H1 (cell line): ENCODE measurements at regions not wholly inside any gene's neighbourhood (a gene's known extent, or its start where the extent isn't known, plus 50 kb on each side); places are given as distances from the start of the nearest gene placed in this dataset.

ENCODE experiments used
- ASH2L ChIP-seq: fragments of 200-600, 300-600 bp; sonication (generic); IDR thresholded peaks from one replicate; pipeline ENCODE4 v1.7.1; 2017; ENCODE audit warnings: low read length
- ATF2 ChIP-seq: IDR thresholded peaks from 2 replicates; pipeline ENCODE4 v1.6.1; 2012; ENCODE audit warnings: low read length, inconsistent platforms
- BACH1 ChIP-seq: IDR thresholded peaks from 2 replicates; pipeline ENCODE4 v1.6.1; 2012; ENCODE audit warnings: low read length, improper control_type of control experiment
- CEBPB ChIP-seq: IDR thresholded peaks from 2 replicates; pipeline ENCODE4 v1.6.1; 2012; ENCODE audit warnings: low read depth, low read length
- CTCF ChIP-seq, 3 experiments: IDR thresholded peaks; 1 replicate in 2 of 3; 2 replicates in 1 of 3; pipeline versions ENCODE4 v1.5.1 to v1.6.1; 2011; ENCODE audit warnings: low read length in 3 of 3, mild to moderate bottlenecking in 3 of 3, inconsistent platforms in 2 of 3, low read depth in 1 of 3, moderate library complexity in 1 of 3; ENCODE audit not compliant: insufficient read depth in 1 of 3; ENCODE audit errors: control extremely low read depth in 1 of 3
- EGR1 ChIP-seq: IDR thresholded peaks from 2 replicates; pipeline ENCODE4 v1.6.1; 2011; ENCODE audit warnings: low read depth, low read length, borderline replicate concordance
- GABPA ChIP-seq: IDR thresholded peaks from 2 replicates; pipeline ENCODE4 v1.6.1; 2011; ENCODE audit warnings: mild to moderate bottlenecking, low read length, moderate library complexity, borderline replicate concordance; ENCODE audit not compliant: insufficient read depth
- KDM4A ChIP-seq: IDR thresholded peaks from one replicate; pipeline ENCODE4 v1.7.1; 2012; ENCODE audit warnings: low read depth, mild to moderate bottlenecking, moderate library complexity, low read length, inconsistent platforms; ENCODE audit not compliant: severe bottlenecking
- POLR2A ChIP-seq, 2 experiments: IDR thresholded peaks; 1 replicate in 1 of 2; 2 replicates in 1 of 2; pipeline ENCODE4 v1.6.1; 2011; ENCODE audit warnings: low read depth in 2 of 2, low read length in 2 of 2, mild to moderate bottlenecking in 2 of 2; ENCODE audit errors: control extremely low read depth in 1 of 2
- POLR2AphosphoS5 ChIP-seq: IDR thresholded peaks from 2 replicates; pipeline ENCODE4 v1.6.1; 2011; ENCODE audit warnings: low read depth, low read length
- POU5F1 ChIP-seq: IDR thresholded peaks from 2 replicates; pipeline ENCODE4 v1.6.1; 2011; ENCODE audit warnings: low read depth, mild to moderate bottlenecking, low read length, moderate library complexity
- RAD21 ChIP-seq, 2 experiments: IDR thresholded peaks in 1 of 2; conservative IDR thresholded peaks in 1 of 2; 2 replicates each; pipeline ENCODE4 v1.6.1; 2011; ENCODE audit warnings: low read depth in 2 of 2, low read length in 2 of 2, improper control_type of control experiment in 1 of 2, inconsistent platforms in 1 of 2, mild to moderate bottlenecking in 1 of 2, moderate library complexity in 1 of 2
- RBBP5 ChIP-seq: IDR thresholded peaks from 2 replicates; pipeline ENCODE4 v1.7.1; 2012; ENCODE audit warnings: low read depth, mild to moderate bottlenecking, inconsistent platforms, low read length, moderate library complexity, borderline replicate concordance
- RNF2 ChIP-seq: fragments of 200-900, 300-1000 bp; sonication (generic); IDR thresholded peaks from 2 replicates; pipeline ENCODE4 v1.7.1; 2016; ENCODE audit warnings: borderline replicate concordance, low read depth, mild to moderate bottlenecking, antibody characterized with exemption, low read length; ENCODE audit not compliant: poor library complexity, severe bottlenecking; ENCODE audit errors: missing control alignments
- SAP30 ChIP-seq: fragments of 300-600 bp; sonication (generic); IDR thresholded peaks from 2 replicates; pipeline ENCODE4 v1.7.1; 2012; ENCODE audit warnings: low read length, moderate library complexity, mild to moderate bottlenecking, inconsistent platforms; ENCODE audit not compliant: insufficient read depth, insufficient replicate concordance
- SUZ12 ChIP-seq: fragments of 200-600 bp; sonication (generic); IDR thresholded peaks from 2 replicates; pipeline ENCODE4 v1.6.1; 2012; ENCODE audit warnings: mild to moderate bottlenecking, inconsistent platforms, low read length, moderate library complexity, mixed read lengths
- TAF7 ChIP-seq: optimal IDR thresholded peaks from 2 replicates; pipeline ENCODE3; 2011; ENCODE audit warnings: low read depth, mild to moderate bottlenecking, inconsistent platforms, low read length, moderate library complexity, borderline replicate concordance
- YY1 ChIP-seq: IDR thresholded peaks from 2 replicates; pipeline ENCODE4 v1.6.1; 2011; ENCODE audit warnings: low read depth, mild to moderate bottlenecking, low read length

DNA sequence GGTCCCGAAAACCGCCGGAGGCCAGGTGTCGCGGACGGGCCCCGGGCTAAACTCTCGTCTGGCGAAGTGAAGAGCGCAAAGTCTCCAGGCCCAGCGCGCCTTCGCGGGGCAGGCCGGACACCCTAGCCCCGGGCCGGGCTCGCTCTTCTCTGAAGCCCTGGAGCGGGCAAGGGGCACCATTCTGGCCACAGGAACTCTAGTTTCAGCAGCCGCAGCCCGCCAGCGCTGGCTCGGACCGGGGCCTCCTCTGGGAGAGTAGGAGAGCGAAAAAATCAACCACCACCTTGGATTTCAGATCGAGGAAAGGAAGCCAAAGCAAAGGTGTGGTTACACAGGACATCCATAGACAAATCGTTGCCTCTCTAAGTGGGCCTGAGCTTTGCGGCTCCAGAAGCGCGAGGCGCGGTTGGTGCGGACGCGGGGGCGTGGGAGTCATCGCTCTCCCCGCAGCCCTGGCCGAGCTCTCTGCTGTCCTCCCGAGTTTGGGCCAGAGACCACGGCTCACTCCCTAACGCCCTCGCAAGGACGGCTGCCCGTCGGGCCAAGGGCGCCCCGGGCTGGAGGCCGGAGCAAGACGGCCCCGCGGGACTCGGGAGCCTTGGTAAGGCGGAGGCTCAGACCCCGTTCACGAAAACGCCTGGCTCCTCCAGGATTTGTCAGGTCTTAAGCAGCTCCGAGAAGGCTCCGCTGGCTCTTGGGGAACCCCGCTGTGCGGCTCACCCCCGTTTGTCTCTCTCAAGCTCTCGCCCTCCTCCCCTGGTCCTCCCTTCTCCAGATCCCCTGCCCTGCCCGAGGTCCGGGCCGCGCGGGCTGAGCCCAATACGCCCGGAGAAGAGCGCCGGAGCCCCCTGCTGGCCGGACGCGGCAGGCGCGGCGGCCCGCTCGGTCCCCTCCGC lies 132.9 kb upstream of the DPYD start (continued):
- no peak for TF ChIP-seq ATF2
- no peak for TF ChIP-seq BACH1
- peak; percentile 73 to 84 (median 76) for TF ChIP-seq CTCF (IDR thresholded peaks at IDR 0.05; ENCODE audit: control extremely low read depth in 1 of 3, insufficient read depth in 1 of 3, low read depth in 1 of 3, low read length in 3 of 3)
- TF ChIP-seq TAF7, result no peak
- TF ChIP-seq SUZ12, result peak; percentile 17; the same call in 1 of the 2 replicates
- TF ChIP-seq CEBPB, result no peak
- peak; percentile 50; the same call in 1 of the 2 replicates for TF ChIP-seq RBBP5
- TF ChIP-seq KDM4A, result peak; percentile 95
- no peak; the same call in 1 of the 2 replicates for TF ChIP-seq YY1
- no peak for TF ChIP-seq POLR2AphosphoS5
- TF ChIP-seq POLR2A (IDR thresholded peaks at IDR 0.05; ENCODE audit: control extremely low read depth in 1 of 2, low read depth in 2 of 2, low read length in 2 of 2), result 0 out of 3 replicates have a peak, but pooled peaks of 1 of the 2 experiments have one; percentile 24
- TF ChIP-seq EGR1, result peak; percentile 13; the same call in 1 of the 2 replicates
- TF ChIP-seq RAD21 (IDR thresholded peaks at IDR 0.05 in 1 of 2, conservative IDR thresholded peaks at IDR 0.05 in 1 of 2; ENCODE audit: low read depth in 2 of 2, low read length in 2 of 2), result peak; percentile 71 to 87
- TF ChIP-seq POU5F1, result no peak
- no peak for TF ChIP-seq GABPA
- no peak for TF ChIP-seq SAP30
- TF ChIP-seq ASH2L, result peak; percentile 89
- TF ChIP-seq RNF2, result peak; percentile 51
